WERI-Rb-1 (cell line): ENCODE measurements at regions not wholly inside any gene's neighbourhood (a gene's known extent, or its start where the extent isn't known, plus 50 kb on each side); places are given as distances from the start of the nearest gene placed in this dataset.

ENCODE experiments used
- DNase-seq: peaks from one replicate; pipeline ENCODE4 v3.0.0-alpha.2; 2020
- H3K27ac ChIP-seq: fragments of 250-450 bp; sonication (Bioruptor Pico); 2 replicates; pipeline ENCODE4 v1.5.1; 2020; ENCODE audit warnings: mild to moderate bottlenecking, moderate library complexity
- H3K27me3 ChIP-seq: fragments of 250-450 bp; sonication (Bioruptor Pico); 2 replicates; pipeline ENCODE4 v1.5.1; 2021; ENCODE audit warnings: mild to moderate bottlenecking, low read depth, moderate library complexity; ENCODE audit not compliant: insufficient read depth, severe bottlenecking
- H3K36me3 ChIP-seq: fragments of 250-450 bp; sonication (Bioruptor Pico); 2 replicates; pipeline ENCODE4 v1.5.1; 2020; ENCODE audit warnings: mild to moderate bottlenecking, moderate library complexity
- H3K4me3 ChIP-seq: 2 replicates; pipeline ENCODE4 v1.5.1; 2011; ENCODE audit warnings: low read depth, mild to moderate bottlenecking, control low read depth, low read length
- H3K9me3 ChIP-seq: fragments of 250-450 bp; sonication (Bioruptor Pico); 2 replicates; pipeline ENCODE4 v1.5.1; 2021; ENCODE audit warnings: mild to moderate bottlenecking, moderate library complexity; ENCODE audit not compliant: severe bottlenecking
- CTCF ChIP-seq: IDR thresholded peaks from 2 replicates; pipeline ENCODE4 v1.5.1; 2011; ENCODE audit warnings: low read depth, mild to moderate bottlenecking, control low read depth, inconsistent platforms, low read length

- DNase-seq = no peak
- peaks cover 7% of the 10 kb centered on the region for H3K9me3 ChIP-seq
- no peak for TF ChIP-seq CTCF
These were observed 100.8 kb downstream of the TRIM29 start for GRCh38 chr11:120037111-120037510.

GRCh38 chr11:120035756-120036155, 102.2 kb downstream of the TRIM29 start:
- Histone ChIP-seq H3K9me3 (peaks cover 7% of the 10 kb centered on the region), H3K36me3 (no peaks in the 10 kb centered on the region), H3K4me3 (no peak overlapping the region), H3K27ac (no peak overlapping the region), H3K27me3 (no peaks in the 10 kb centered on the region)
- no peak for DNase-seq
- no peak for TF ChIP-seq CTCF

More at GRCh38 chr11:120037111-120037510, 100.8 kb downstream of the TRIM29 start:
- Histone ChIP-seq H3K27ac (no peak overlapping the region), H3K27me3 (no peaks in the 10 kb centered on the region), H3K36me3 (no peaks in the 10 kb centered on the region), H3K4me3 (no peak overlapping the region)

GRCh38 chr11:120034881-120035630, 102.9 kb downstream of the TRIM29 start:
- H3K27me3 ChIP-seq = no peaks in the 10 kb centered on the region
- peak; percentile 52 for DNase-seq
- no peaks in the 10 kb centered on the region for H3K36me3 ChIP-seq
- no peak overlapping the region for H3K27ac ChIP-seq
- no peak overlapping the region for H3K4me3 ChIP-seq
- peaks cover 7% of the 10 kb centered on the region for H3K9me3 ChIP-seq
- no peak for TF ChIP-seq CTCF

GRCh38 chr11:120034176-120034875, 103.6 kb downstream of the TRIM29 start:
- Histone ChIP-seq H3K9me3 (peaks cover 7% of the 10 kb centered on the region), H3K36me3 (no peaks in the 10 kb centered on the region), H3K27ac (no peak overlapping the region), H3K4me3 (no peak overlapping the region), H3K27me3 (no peaks in the 10 kb centered on the region)
- DNase-seq = no peak
- TF ChIP-seq CTCF = no peak

GRCh38 chr11:120032766-120033390, 105.0 kb downstream of the TRIM29 start:
- peaks cover 7% of the 10 kb centered on the region for H3K9me3 ChIP-seq
- H3K27me3 ChIP-seq = no peaks in the 10 kb centered on the region
- no peak overlapping the region for H3K27ac ChIP-seq
- peak; percentile 77 for DNase-seq
- no peak for TF ChIP-seq CTCF
- H3K4me3 ChIP-seq = no peak overlapping the region
- H3K36me3 ChIP-seq = no peaks in the 10 kb centered on the region
